ENCODE measurements at regions not wholly inside any gene's neighbourhood (a gene's known extent, or its start where the extent isn't known, plus 50 kb on each side); places are given as distances from the start of the nearest gene placed in this dataset.

DNA sequence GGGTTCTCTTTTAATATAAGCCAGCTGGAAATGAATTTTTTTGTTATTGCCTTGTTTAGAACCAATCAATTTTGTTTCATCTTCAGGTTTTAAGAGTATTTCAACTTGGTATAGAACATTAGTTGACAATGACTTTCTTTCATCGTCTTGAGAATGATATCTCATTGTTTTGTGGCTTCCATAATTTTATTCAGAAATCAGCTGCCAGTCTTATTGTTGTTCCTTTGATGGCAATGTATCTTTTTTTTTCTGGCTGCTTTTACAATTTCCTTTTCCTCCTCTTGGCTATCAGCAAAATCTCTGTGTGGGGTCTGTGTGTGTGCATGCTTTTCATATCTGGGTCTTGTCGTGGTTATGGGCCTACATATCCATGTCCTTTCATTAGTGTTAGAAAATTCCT is 1536.4 kb upstream of the TENM3 start:
- Histone ChIP-seq H3K9me3 (replicated peaks; ENCODE audit: control insufficient read depth, low read depth, low read length) (no peaks in the 10 kb centered on the region), H3K4me1 (ENCODE audit: control insufficient read depth, insufficient read depth, low read length) (no peaks in the 10 kb centered on the region), H3K4me3 (ENCODE audit: low read length) (no peak overlapping the region), H3K27ac (ENCODE audit: low read length) (no peak overlapping the region), H3K36me3 (ENCODE audit: control insufficient read depth, insufficient read depth, low read length) (no peaks in the 10 kb centered on the region), H3K27me3 (ENCODE audit: control insufficient read depth, insufficient read depth, low read length) (no peaks in the 10 kb centered on the region)
- WGBS (ENCODE audit: insufficient coverage): no CpG with 5 or more reads among the region's 2 CpGs
- no peak for DNase-seq

DNA sequence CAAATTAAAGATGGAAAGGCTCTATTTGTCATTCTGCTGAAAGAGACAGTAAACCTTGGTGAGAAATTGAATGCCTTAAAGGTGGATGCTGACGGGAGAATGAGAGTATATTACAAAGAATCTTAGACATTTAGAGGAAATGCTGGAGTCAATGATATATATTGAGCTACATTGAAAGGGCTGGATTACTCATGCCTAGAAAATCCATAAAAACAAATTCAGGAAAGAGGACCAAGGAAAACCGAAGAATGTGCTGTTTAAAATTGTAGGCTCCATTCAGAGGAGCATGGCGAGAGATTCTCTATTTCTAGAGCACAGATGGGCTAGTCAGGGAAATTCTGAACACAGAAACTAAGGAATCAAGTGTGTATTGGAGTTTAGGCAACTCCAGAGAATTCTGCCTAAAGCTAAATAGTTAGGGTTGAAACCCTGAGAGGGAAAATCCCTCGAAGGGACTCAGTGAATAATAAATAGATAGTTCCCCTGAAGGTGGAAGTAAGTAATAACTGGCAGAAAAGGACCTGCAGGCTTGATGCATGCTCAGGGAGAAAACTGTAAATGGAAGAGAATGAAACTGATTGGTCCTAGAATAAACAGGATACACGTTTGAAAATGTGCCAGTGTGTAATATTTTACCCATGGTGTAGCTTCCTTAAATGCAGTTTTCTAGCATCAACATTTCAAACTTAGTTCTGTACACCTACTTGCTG is 1532.4 kb upstream of the TENM3 start:
- Histone ChIP-seq H3K36me3 (ENCODE audit: control insufficient read depth, insufficient read depth, low read length) (no peaks in the 10 kb centered on the region), H3K4me1 (ENCODE audit: control insufficient read depth, insufficient read depth, low read length) (no peaks in the 10 kb centered on the region), H3K4me3 (ENCODE audit: low read length) (no peak overlapping the region), H3K27ac (ENCODE audit: low read length) (no peak overlapping the region), H3K27me3 (ENCODE audit: control insufficient read depth, insufficient read depth, low read length) (no peaks in the 10 kb centered on the region), H3K9me3 (replicated peaks; ENCODE audit: control insufficient read depth, low read depth, low read length) (no peaks in the 10 kb centered on the region)
- WGBS (ENCODE audit: insufficient coverage): 88% methylated on average over 1 of the region's 5 CpGs
- DNase-seq: no peak

DNA sequence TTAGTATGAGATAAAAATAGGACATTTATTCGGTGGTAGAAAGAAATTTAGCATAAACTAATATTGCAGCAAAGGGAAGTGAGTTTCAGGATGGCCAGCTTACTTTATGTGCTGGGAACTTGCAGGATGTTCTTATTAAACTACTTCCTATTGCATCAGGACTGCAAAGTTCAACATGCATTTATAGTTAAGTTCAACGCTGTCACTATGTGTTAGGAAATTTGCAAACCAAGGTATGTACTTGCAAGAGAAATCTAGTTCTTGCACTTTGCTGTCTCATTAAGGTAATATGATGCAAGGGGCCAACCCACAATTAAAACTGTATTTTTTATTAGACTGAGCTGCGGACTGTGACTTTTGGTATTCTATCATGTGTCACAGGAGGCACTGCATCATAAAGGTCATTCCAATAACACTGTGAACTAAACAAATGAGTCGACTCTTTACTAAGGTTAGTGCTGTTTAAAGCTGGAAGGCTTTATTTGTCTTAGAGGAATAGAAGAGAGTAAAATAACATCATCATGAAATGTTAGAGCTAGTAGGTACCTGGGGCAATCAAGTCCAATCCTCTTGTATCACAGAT is 1525.7 kb upstream of the TENM3 start:
- Histone ChIP-seq H3K27me3 (ENCODE audit: control insufficient read depth, insufficient read depth, low read length) (no peaks in the 10 kb centered on the region), H3K4me3 (ENCODE audit: low read length) (no peak overlapping the region), H3K27ac (ENCODE audit: low read length) (no peak overlapping the region), H3K9me3 (replicated peaks; ENCODE audit: control insufficient read depth, low read depth, low read length) (no peaks in the 10 kb centered on the region), H3K36me3 (ENCODE audit: control insufficient read depth, insufficient read depth, low read length) (no peaks in the 10 kb centered on the region), H3K4me1 (ENCODE audit: control insufficient read depth, insufficient read depth, low read length) (no peaks in the 10 kb centered on the region)
- WGBS (ENCODE audit: insufficient coverage): 67% methylated on average over 1 of the region's 4 CpGs
- no peak for DNase-seq

- no peaks in the 10 kb centered on the region for H3K4me1 ChIP-seq (ENCODE audit: control insufficient read depth, insufficient read depth, low read length)
- no peak overlapping the region for H3K4me3 ChIP-seq (ENCODE audit: low read length)
- no peaks in the 10 kb centered on the region for H3K27me3 ChIP-seq (ENCODE audit: control insufficient read depth, insufficient read depth, low read length)
- H3K36me3 ChIP-seq (ENCODE audit: control insufficient read depth, insufficient read depth, low read length): no peaks in the 10 kb centered on the region
- no peaks in the 10 kb centered on the region for H3K9me3 ChIP-seq (replicated peaks; ENCODE audit: control insufficient read depth, low read depth, low read length)
- no peak overlapping the region for H3K27ac ChIP-seq (ENCODE audit: low read length)
- no peak for DNase-seq
- WGBS (ENCODE audit: insufficient coverage): 84% methylated on average over 6 of the region's 6 CpGs
These were observed 1521.8 kb upstream of the TENM3 start for GRCh38 chr4:180721356-180721755.

- no CpG with 5 or more reads among the region's 6 CpGs for WGBS (ENCODE audit: insufficient coverage)
- no peaks in the 10 kb centered on the region for H3K36me3 ChIP-seq (ENCODE audit: control insufficient read depth, insufficient read depth, low read length)
- no peaks in the 10 kb centered on the region for H3K9me3 ChIP-seq (replicated peaks; ENCODE audit: control insufficient read depth, low read depth, low read length)
- DNase-seq: no peak
- H3K27me3 ChIP-seq (ENCODE audit: control insufficient read depth, insufficient read depth, low read length): no peaks in the 10 kb centered on the region
- H3K4me1 ChIP-seq (ENCODE audit: control insufficient read depth, insufficient read depth, low read length): no peaks in the 10 kb centered on the region
- no peak overlapping the region for H3K4me3 ChIP-seq (ENCODE audit: low read length)
- no peak overlapping the region for H3K27ac ChIP-seq (ENCODE audit: low read length)
These were observed 1516.6 kb upstream of the TENM3 start for GRCh38 chr4:180726611-180727010.

DNA sequence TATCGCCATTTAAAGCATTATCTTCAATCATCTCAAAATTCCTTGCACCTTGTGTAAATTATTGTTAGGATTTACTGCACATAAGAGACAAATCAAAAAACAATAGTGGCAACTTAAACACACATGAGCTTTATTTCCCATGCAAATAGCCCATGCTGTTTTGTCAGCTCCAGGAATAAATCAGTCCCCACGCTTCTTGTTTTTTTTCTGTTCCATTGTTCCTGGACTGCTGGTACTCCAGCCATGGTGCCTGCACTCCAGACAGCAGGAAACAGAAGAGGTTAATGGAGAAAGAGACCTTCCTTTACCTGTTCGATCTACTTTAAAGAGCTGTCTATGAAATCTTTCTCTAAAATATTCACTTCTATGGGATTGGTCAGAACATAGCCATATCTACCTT is 1515.7 kb upstream of the TENM3 start:
- Histone ChIP-seq H3K4me3 (ENCODE audit: low read length) (no peak overlapping the region), H3K4me1 (ENCODE audit: control insufficient read depth, insufficient read depth, low read length) (no peaks in the 10 kb centered on the region), H3K36me3 (ENCODE audit: control insufficient read depth, insufficient read depth, low read length) (no peaks in the 10 kb centered on the region), H3K27me3 (ENCODE audit: control insufficient read depth, insufficient read depth, low read length) (no peaks in the 10 kb centered on the region), H3K27ac (ENCODE audit: low read length) (no peak overlapping the region), H3K9me3 (replicated peaks; ENCODE audit: control insufficient read depth, low read depth, low read length) (no peaks in the 10 kb centered on the region)
- WGBS (ENCODE audit: insufficient coverage): no CpG with 5 or more reads among the region's 3 CpGs
- DNase-seq: no peak

DNA sequence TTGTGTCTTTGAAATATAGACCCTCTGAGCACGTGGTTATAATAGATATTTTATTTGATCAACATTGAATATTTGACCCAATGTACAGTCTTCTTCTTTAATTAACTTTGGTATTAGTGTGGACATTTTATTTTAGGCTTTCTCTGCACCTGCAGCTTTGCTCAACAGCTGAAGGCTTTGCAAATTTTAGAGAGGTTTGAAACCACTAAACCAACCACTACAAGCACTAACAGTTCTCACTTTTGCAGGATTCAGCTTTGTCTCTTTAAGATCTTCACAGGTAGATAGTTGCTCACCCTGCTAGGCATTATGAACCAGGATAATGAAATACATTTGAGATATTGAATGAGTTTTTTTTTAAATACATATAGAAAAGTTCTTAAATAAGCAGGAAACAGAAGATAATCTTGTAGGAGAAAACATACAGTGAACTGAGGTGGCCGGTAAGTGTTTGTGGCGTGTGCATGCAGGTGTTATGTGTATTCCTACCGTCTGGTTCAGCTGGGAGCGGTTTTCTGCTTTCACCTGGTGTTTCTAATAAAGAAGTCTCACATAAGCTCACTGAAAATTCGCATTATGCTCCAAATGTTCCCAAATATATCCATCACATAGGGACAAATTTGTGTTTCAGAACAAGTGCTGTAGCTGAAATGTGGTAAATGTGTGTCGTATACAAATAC is 1508.3 kb upstream of the TENM3 start:
- H3K36me3 ChIP-seq (ENCODE audit: control insufficient read depth, insufficient read depth, low read length): no peaks in the 10 kb centered on the region
- no peaks in the 10 kb centered on the region for H3K4me1 ChIP-seq (ENCODE audit: control insufficient read depth, insufficient read depth, low read length)
- WGBS (ENCODE audit: insufficient coverage): no CpG with 5 or more reads among the region's 7 CpGs
- no peaks in the 10 kb centered on the region for H3K9me3 ChIP-seq (replicated peaks; ENCODE audit: control insufficient read depth, low read depth, low read length)
- no peak for DNase-seq
- H3K27me3 ChIP-seq (ENCODE audit: control insufficient read depth, insufficient read depth, low read length): no peaks in the 10 kb centered on the region
- H3K27ac ChIP-seq (ENCODE audit: low read length): no peak overlapping the region
- no peak overlapping the region for H3K4me3 ChIP-seq (ENCODE audit: low read length)

DNA sequence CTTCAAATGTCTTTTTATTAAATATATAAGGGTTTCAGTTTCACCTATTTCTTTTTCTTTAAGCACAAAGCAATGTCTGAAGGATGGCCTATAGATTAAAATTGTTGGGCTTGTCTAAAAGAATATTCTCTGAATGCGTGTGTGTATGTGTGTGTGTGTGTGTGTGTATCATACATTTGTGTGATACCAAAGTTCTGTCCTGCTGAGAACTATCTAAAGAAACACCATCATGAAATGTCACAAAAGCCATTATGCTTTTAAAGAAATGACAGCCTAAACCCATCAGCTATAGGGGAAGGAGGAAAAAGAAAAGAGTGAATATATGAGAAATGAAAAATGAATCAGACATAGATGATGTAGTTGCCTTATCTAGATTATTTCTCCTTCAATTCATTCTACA is 1501.5 kb upstream of the TENM3 start:
- no peak for DNase-seq
- Histone ChIP-seq H3K9me3 (replicated peaks; ENCODE audit: control insufficient read depth, low read depth, low read length) (no peaks in the 10 kb centered on the region), H3K4me3 (ENCODE audit: low read length) (no peak overlapping the region), H3K36me3 (ENCODE audit: control insufficient read depth, insufficient read depth, low read length) (no peaks in the 10 kb centered on the region), H3K27ac (ENCODE audit: low read length) (no peak overlapping the region), H3K27me3 (ENCODE audit: control insufficient read depth, insufficient read depth, low read length) (no peaks in the 10 kb centered on the region), H3K4me1 (ENCODE audit: control insufficient read depth, insufficient read depth, low read length) (no peaks in the 10 kb centered on the region)
- no CpG with 5 or more reads among the region's 1 CpG for WGBS (ENCODE audit: insufficient coverage)

GRCh38 chr4:180745019-180745418 is 1498.2 kb upstream of the TENM3 start:
- H3K4me3 ChIP-seq (ENCODE audit: low read length): no peak overlapping the region
- no peaks in the 10 kb centered on the region for H3K36me3 ChIP-seq (ENCODE audit: control insufficient read depth, insufficient read depth, low read length)
- H3K4me1 ChIP-seq (ENCODE audit: control insufficient read depth, insufficient read depth, low read length): no peaks in the 10 kb centered on the region
- no peaks in the 10 kb centered on the region for H3K27me3 ChIP-seq (ENCODE audit: control insufficient read depth, insufficient read depth, low read length)
- no peak for DNase-seq
- no peak overlapping the region for H3K27ac ChIP-seq (ENCODE audit: low read length)
- WGBS (ENCODE audit: insufficient coverage): 77% methylated on average over 3 of the region's 4 CpGs
- H3K9me3 ChIP-seq (replicated peaks; ENCODE audit: control insufficient read depth, low read depth, low read length): no peaks in the 10 kb centered on the region

- Histone ChIP-seq H3K4me1 (ENCODE audit: control insufficient read depth, insufficient read depth, low read length) (no peaks in the 10 kb centered on the region), H3K9me3 (replicated peaks; ENCODE audit: control insufficient read depth, low read depth, low read length) (no peaks in the 10 kb centered on the region), H3K36me3 (ENCODE audit: control insufficient read depth, insufficient read depth, low read length) (no peaks in the 10 kb centered on the region), H3K27ac (ENCODE audit: low read length) (no peak overlapping the region), H3K4me3 (ENCODE audit: low read length) (no peak overlapping the region), H3K27me3 (ENCODE audit: control insufficient read depth, insufficient read depth, low read length) (no peaks in the 10 kb centered on the region)
- DNase-seq: no peak
- no CpG with 5 or more reads among the region's 2 CpGs for WGBS (ENCODE audit: insufficient coverage)
These were observed 1492.2 kb upstream of the TENM3 start for GRCh38 chr4:180751009-180751408.

Measured in muscle of leg (tissue), 3 donors.